GM12878 (cell line): ENCODE measurements at regions not wholly inside any gene's neighbourhood (a gene's known extent, or its start where the extent isn't known, plus 50 kb on each side); places are given as distances from the start of the nearest gene placed in this dataset.

Source experiments
- EP300 ChIP-seq, 2 experiments: fragments of 150-350 bp in 1 of 2; IDR thresholded peaks; 2 replicates each; pipeline ENCODE4 v1.6.1; 2011 to 2012; ENCODE audit warnings: low read depth in 2 of 2, low read length in 2 of 2, borderline replicate concordance in 1 of 2, improper control_type of control experiment in 1 of 2, inconsistent platforms in 1 of 2; ENCODE audit not compliant: control insufficient read depth in 1 of 2
- FOS ChIP-seq: IDR thresholded peaks from 3 replicates; pipeline ENCODE4 v1.6.1; 2011; ENCODE audit warnings: borderline replicate concordance; ENCODE audit not compliant: insufficient read length; ENCODE audit errors: extremely low read depth
- HCFC1 ChIP-seq: fragments of 150-350 bp; IDR thresholded peaks from 2 replicates; pipeline ENCODE4 v1.6.1; 2014; ENCODE audit warnings: low read length
- POLR2A ChIP-seq: IDR thresholded peaks from 2 replicates; pipeline ENCODE4 v1.6.1; 2011; ENCODE audit warnings: low read depth, mild to moderate bottlenecking, low read length
- POLR2AphosphoS2 ChIP-seq: IDR thresholded peaks from 2 replicates; pipeline ENCODE4 v1.6.1; 2011; ENCODE audit warnings: low read depth, mild to moderate bottlenecking, low read length, improper control_type of control experiment, moderate library complexity
- POLR2AphosphoS5 ChIP-seq: IDR thresholded peaks from 2 replicates; pipeline ENCODE4 v1.6.1; 2011; ENCODE audit warnings: mild to moderate bottlenecking, low read length, inconsistent platforms
- RELA ChIP-seq: fragments of 450-650 bp; IDR thresholded peaks from 2 replicates; pipeline ENCODE4 v1.8.0; 2014; ENCODE audit warnings: borderline replicate concordance; ENCODE audit not compliant: partially characterized antibody
- SRF ChIP-seq, 2 experiments: IDR thresholded peaks; 2 replicates each; pipeline ENCODE4 v1.6.1; 2011; ENCODE audit warnings: low read depth in 2 of 2, low read length in 2 of 2, mild to moderate bottlenecking in 1 of 2, moderate library complexity in 1 of 2
- YY1 ChIP-seq: IDR thresholded peaks from 2 replicates; pipeline ENCODE4 v1.6.1; 2011; ENCODE audit warnings: low read depth, mild to moderate bottlenecking, low read length
- TF ChIP-seq, protein P1 (sequence below), 3 experiments: IDR thresholded peaks in 2 of 3; conservative IDR thresholded peaks in 1 of 3; 2 replicates each; pipeline ENCODE4 v1.5.1; 2011; ENCODE audit warnings: low read depth in 3 of 3, low read length in 3 of 3, mild to moderate bottlenecking in 3 of 3, control low read depth in 2 of 3, moderate library complexity in 2 of 3, inconsistent platforms in 1 of 3, mixed read lengths in 1 of 3; ENCODE audit not compliant: control insufficient read depth in 2 of 3, insufficient read depth in 1 of 3; ENCODE audit errors: extremely low read depth in 1 of 3
- TF ChIP-seq, protein P2 (sequence below): fragments of 450-650 bp; IDR thresholded peaks from 2 replicates; pipeline ENCODE4 v1.6.1; 2018; ENCODE audit warnings: borderline replicate concordance, mild to moderate bottlenecking; ENCODE audit not compliant: partially characterized antibody

DNA sequence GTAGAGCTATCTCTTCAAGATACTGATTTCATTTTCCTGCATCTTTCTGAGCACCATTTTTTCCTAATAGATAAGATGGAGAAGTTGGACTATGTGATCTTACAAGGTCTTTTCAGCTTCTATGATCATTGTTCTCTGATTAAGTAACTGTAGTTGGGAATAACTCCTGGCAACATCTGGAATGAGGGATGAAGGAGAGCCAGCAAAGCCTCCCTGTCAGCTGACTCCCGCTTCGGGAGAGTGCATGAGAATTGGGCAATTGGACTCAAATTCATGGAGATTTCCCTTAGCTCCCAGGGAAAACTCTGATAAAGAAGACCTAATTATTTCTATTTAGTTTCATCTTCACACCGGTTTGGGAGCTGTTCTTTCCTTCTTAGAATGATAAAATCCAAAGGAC, 146.1 kb downstream of the CCDC71L start:
- TF ChIP-seq, protein P1, sequence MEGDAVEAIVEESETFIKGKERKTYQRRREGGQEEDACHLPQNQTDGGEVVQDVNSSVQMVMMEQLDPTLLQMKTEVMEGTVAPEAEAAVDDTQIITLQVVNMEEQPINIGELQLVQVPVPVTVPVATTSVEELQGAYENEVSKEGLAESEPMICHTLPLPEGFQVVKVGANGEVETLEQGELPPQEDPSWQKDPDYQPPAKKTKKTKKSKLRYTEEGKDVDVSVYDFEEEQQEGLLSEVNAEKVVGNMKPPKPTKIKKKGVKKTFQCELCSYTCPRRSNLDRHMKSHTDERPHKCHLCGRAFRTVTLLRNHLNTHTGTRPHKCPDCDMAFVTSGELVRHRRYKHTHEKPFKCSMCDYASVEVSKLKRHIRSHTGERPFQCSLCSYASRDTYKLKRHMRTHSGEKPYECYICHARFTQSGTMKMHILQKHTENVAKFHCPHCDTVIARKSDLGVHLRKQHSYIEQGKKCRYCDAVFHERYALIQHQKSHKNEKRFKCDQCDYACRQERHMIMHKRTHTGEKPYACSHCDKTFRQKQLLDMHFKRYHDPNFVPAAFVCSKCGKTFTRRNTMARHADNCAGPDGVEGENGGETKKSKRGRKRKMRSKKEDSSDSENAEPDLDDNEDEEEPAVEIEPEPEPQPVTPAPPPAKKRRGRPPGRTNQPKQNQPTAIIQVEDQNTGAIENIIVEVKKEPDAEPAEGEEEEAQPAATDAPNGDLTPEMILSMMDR (IDR thresholded peaks at IDR 0.05 in 2 of 3, conservative IDR thresholded peaks at IDR 0.05 in 1 of 3; ENCODE audit: control insufficient read depth in 2 of 3, extremely low read depth in 1 of 3, insufficient read depth in 1 of 3, low read depth in 3 of 3, low read length in 3 of 3): no peak
- TF ChIP-seq YY1: no peak
- no peak for TF ChIP-seq POLR2AphosphoS5
- TF ChIP-seq POLR2AphosphoS2: no peak
- no peak for TF ChIP-seq EP300 (IDR thresholded peaks at IDR 0.05; ENCODE audit: borderline replicate concordance in 1 of 2, control insufficient read depth in 1 of 2, low read depth in 2 of 2, low read length in 2 of 2)
- TF ChIP-seq POLR2A: no peak
- TF ChIP-seq SRF (IDR thresholded peaks at IDR 0.05; ENCODE audit: low read depth in 2 of 2, low read length in 2 of 2): no peak
- no peak for TF ChIP-seq HCFC1
- TF ChIP-seq RELA: no peak
- TF ChIP-seq, protein P2, sequence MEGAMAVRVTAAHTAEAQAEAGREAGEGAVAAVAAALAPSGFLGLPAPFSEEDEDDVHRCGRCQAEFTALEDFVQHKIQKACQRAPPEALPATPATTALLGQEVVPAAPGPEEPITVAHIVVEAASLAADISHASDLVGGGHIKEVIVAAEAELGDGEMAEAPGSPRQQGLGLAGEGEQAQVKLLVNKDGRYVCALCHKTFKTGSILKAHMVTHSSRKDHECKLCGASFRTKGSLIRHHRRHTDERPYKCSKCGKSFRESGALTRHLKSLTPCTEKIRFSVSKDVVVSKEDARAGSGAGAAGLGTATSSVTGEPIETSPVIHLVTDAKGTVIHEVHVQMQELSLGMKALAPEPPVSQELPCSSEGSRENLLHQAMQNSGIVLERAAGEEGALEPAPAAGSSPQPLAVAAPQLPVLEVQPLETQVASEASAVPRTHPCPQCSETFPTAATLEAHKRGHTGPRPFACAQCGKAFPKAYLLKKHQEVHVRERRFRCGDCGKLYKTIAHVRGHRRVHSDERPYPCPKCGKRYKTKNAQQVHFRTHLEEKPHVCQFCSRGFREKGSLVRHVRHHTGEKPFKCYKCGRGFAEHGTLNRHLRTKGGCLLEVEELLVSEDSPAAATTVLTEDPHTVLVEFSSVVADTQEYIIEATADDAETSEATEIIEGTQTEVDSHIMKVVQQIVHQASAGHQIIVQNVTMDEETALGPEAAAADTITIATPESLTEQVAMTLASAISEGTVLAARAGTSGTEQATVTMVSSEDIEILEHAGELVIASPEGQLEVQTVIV: no peak
- TF ChIP-seq FOS: no peak
